WI38 (cell line): ENCODE measurements at regions not wholly inside any gene's neighbourhood (a gene's known extent, or its start where the extent isn't known, plus 50 kb on each side); places are given as distances from the start of the nearest gene placed in this dataset.

Experiments
- H3K4me3 ChIP-seq: 2 replicates; pipeline ENCODE4 v1.5.1; 2011; ENCODE audit warnings: low read depth, mild to moderate bottlenecking, control low read depth, low read length
- TF ChIP-seq, protein P1 (sequence below): IDR thresholded peaks from 2 replicates; pipeline ENCODE4 v1.5.1; 2012; ENCODE audit warnings: low read depth, mild to moderate bottlenecking, control low read depth, low read length

DNA sequence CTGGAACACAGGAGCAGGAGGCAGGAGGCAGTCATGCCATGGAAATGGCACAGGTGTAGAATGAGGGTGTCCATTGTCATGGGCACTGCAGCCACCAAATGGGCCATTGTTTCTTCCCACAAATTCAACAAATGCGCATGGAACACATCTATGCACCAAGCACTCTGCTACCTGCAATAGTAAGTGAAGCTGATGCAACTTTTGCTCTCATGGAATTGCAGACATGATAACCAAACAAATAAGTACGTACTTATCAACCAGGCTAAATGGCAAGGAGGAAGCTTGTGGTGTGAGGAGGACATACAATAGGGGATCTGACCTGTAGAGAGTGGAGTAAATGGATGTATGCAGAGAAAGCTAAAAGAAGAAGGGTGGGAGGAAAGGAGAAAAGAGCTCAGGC, 116.8 kb downstream of the TRIM36 start:
- TF ChIP-seq, protein P1, sequence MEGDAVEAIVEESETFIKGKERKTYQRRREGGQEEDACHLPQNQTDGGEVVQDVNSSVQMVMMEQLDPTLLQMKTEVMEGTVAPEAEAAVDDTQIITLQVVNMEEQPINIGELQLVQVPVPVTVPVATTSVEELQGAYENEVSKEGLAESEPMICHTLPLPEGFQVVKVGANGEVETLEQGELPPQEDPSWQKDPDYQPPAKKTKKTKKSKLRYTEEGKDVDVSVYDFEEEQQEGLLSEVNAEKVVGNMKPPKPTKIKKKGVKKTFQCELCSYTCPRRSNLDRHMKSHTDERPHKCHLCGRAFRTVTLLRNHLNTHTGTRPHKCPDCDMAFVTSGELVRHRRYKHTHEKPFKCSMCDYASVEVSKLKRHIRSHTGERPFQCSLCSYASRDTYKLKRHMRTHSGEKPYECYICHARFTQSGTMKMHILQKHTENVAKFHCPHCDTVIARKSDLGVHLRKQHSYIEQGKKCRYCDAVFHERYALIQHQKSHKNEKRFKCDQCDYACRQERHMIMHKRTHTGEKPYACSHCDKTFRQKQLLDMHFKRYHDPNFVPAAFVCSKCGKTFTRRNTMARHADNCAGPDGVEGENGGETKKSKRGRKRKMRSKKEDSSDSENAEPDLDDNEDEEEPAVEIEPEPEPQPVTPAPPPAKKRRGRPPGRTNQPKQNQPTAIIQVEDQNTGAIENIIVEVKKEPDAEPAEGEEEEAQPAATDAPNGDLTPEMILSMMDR: no peak
- no peak overlapping the region for H3K4me3 ChIP-seq

- TF ChIP-seq, protein P1: no peak
- H3K4me3 ChIP-seq: no peak overlapping the region
Measured at GRCh38 chr5:115050866-115051265, 118.8 kb downstream of the TRIM36 start.

- TF ChIP-seq, protein P1: no peak
Measured at GRCh38 chr5:115033861-115034260, 135.8 kb downstream of the TRIM36 start.

DNA sequence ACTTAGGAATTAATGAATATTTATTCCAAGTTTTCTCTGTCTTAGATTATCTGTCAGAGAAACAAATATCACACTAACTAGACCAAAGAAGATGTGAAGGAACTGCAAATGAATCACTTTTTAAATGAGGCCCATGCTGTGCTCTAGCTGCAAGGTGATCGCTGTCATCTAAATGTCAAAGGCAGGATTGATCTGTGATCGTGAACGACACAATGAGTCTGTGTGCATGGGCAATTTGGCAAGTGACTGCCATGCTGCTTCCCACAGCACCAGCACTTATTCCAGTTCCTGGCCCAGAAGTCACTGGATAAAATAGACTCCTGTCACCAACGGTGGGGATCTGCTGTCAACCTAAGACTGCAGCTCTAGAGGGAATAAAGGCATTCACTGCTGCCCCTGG, 141.2 kb downstream of the TRIM36 start:
- TF ChIP-seq, protein P1: no peak
- H3K4me3 ChIP-seq: no peak overlapping the region

More at GRCh38 chr5:115033861-115034260, 135.8 kb downstream of the TRIM36 start:
- H3K4me3 ChIP-seq: no peak overlapping the region

- TF ChIP-seq, protein P1: no peak
- H3K4me3 ChIP-seq: no peak overlapping the region
Measured at GRCh38 chr5:115024922-115025321, 144.8 kb downstream of the TRIM36 start.

DNA sequence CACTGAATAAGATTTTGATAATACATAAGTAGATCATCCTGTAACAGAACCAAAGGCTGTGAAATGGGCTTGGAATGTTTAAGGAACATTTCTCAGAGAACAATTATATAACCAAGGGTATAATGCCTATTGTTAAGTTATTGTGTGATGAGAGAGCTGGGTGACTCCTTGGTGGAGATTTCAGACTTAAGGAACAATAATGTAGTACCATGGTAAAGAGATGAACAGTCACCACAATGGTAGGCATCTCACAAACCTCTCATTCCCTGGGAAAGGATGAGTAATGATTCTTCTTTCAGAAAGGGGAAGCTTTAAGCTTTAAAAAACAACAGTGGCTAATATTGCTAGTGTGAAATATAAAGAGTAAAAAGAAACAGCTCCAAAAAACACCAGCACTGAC, 147.4 kb downstream of the TRIM36 start:
- no peak overlapping the region for H3K4me3 ChIP-seq
- TF ChIP-seq, protein P1: no peak

DNA sequence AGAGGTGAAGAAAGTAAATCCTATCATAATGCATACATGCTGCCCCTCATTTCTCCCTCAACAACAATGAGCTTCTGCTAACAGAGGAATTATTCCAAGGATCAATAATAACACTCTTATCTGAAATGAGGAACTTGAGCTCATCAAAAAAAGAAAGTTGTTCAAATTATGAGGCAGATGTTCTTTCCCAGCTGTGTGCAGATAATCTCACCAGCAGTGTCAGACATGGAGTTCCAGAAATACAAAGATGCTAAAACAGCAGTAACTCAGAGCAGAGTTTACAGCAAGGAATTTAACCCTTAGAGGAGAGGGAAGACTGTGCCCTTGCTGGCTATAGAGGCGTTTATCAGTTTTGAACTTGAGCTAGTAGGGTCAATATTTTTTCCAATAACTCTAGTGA, 153.1 kb downstream of the TRIM36 start:
- no peak overlapping the region for H3K4me3 ChIP-seq
- TF ChIP-seq, protein P1: no peak
